ENCODE measurements at regions not wholly inside any gene's neighbourhood (a gene's known extent, or its start where the extent isn't known, plus 50 kb on each side); places are given as distances from the start of the nearest gene placed in this dataset.

DNA sequence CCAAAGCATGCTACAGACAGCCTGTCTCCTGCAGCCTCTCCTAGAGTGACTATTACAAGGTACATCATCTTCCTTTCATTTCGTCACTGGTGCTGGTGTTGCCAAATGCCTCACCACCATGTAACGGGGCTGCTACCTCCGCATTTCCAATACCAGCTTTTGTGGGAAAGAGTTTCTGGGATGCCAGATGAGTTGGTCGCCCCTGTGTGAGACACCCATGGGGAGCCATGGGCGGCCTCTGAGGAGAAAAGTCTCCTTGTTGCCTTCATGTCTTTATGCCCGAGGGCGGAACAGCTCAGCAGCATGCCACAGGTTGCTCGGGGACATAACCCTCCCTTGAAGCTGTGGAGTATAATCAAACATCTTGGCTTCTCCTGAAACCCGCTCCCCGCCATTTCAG lies 169.6 kb downstream of the THBS2 start:
- TF ChIP-seq, protein P1, sequence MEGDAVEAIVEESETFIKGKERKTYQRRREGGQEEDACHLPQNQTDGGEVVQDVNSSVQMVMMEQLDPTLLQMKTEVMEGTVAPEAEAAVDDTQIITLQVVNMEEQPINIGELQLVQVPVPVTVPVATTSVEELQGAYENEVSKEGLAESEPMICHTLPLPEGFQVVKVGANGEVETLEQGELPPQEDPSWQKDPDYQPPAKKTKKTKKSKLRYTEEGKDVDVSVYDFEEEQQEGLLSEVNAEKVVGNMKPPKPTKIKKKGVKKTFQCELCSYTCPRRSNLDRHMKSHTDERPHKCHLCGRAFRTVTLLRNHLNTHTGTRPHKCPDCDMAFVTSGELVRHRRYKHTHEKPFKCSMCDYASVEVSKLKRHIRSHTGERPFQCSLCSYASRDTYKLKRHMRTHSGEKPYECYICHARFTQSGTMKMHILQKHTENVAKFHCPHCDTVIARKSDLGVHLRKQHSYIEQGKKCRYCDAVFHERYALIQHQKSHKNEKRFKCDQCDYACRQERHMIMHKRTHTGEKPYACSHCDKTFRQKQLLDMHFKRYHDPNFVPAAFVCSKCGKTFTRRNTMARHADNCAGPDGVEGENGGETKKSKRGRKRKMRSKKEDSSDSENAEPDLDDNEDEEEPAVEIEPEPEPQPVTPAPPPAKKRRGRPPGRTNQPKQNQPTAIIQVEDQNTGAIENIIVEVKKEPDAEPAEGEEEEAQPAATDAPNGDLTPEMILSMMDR (IDR thresholded peaks at IDR 0.05; ENCODE audit: low read depth, low read length, missing control alignments) = no peak
- DNase-seq (ENCODE audit: low read depth) = no peak

GRCh38 chr6:169083508-169083874 lies 170.2 kb downstream of the THBS2 start:
- no peak for DNase-seq (ENCODE audit: low read depth)
- no peak overlapping the region for H3K4me3 ChIP-seq (ENCODE audit: low read depth, low read length)
- TF ChIP-seq, protein P1 (IDR thresholded peaks at IDR 0.05; ENCODE audit: low read depth, low read length, missing control alignments) = no peak

More for the DNA sequence above, 169.6 kb downstream of the THBS2 start:
- H3K4me3 ChIP-seq (ENCODE audit: low read depth, low read length) = no peak overlapping the region

DNA sequence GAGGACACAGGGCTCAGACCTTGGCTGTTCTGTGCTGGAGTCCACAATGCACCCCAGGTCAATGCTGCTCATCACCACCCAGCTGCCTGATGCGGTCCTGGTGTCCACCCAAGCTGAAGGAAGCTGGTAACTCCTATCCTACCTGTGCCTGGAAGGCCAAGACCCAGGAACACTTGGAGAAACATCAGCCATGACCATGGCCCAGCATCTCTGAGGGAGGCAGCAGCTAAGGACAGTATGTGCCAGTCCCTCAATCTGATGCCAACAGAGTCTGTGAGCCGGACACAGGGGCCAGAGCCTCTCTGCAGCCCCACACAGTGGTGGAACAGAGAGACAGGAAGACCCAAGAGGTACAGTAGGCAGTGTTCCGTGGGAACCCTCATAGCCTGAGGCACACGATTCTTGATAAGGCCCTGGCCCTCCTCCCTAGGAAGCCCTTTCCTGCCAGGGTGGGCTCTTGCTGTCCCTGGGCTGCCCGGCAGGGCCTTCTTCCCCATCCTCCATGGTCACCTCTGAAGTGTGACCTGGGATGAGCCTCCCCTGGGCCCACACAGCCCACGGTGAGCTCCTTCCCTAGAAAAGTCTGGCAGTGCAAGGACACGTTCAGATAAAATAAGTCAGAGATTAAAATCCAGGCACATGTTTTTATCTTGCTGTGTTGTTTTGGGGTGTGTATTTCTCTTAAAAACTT lies 170.7 kb downstream of the THBS2 start:
- TF ChIP-seq, protein P1 (IDR thresholded peaks at IDR 0.05; ENCODE audit: low read depth, low read length, missing control alignments) = no peak
- DNase-seq (ENCODE audit: low read depth) = no peak
- no peak overlapping the region for H3K4me3 ChIP-seq (ENCODE audit: low read depth, low read length)

DNA sequence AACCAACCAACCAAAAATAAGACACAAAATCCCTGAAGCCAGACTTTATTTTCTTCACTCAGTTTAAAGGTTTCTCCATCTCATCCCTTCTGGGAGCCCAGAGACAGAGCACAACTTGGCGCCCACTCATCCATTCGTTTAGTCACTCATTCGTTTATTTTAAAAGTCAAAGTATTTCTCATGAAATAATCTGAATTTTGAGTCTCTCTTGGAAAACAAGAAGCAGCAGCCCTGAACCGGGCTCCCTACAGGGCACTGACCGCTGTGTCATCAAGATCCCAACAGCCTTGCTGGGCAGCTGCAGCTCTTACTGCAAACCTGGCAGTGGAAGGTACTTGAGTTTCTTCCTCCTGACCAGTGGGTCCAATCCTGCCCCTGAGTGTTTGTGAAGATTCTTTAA lies 171.6 kb downstream of the THBS2 start:
- no peak for DNase-seq (ENCODE audit: low read depth)
- TF ChIP-seq, protein P1 (IDR thresholded peaks at IDR 0.05; ENCODE audit: low read depth, low read length, missing control alignments) = no peak
- H3K4me3 ChIP-seq (ENCODE audit: low read depth, low read length) = no peak overlapping the region

DNA sequence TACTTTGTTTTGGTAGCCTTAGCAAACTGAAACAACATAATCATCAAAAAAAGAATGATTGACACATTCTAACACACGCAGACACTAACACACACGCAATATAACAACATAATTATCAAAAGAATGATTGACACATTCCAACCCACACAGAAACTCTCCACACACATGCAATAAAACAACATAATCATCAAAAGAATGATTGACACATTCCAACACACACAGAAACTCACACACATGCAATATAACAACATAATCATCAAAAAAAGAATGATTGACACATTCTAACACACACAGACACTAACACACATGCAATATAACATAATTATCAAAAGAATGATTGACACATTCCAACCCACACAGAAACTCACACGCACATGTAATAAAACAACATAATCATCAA lies 172.4 kb downstream of the THBS2 start:
- DNase-seq (ENCODE audit: low read depth) = no peak
- H3K4me3 ChIP-seq (ENCODE audit: low read depth, low read length) = no peak overlapping the region
- TF ChIP-seq, protein P1 (IDR thresholded peaks at IDR 0.05; ENCODE audit: low read depth, low read length, missing control alignments) = no peak

- DNase-seq (ENCODE audit: low read depth) = no peak
- no peak overlapping the region for H3K4me3 ChIP-seq (ENCODE audit: low read depth, low read length)
- TF ChIP-seq, protein P1 (IDR thresholded peaks at IDR 0.05; ENCODE audit: low read depth, low read length, missing control alignments) = no peak
Observed at GRCh38 chr6:169079650-169080049, 174.0 kb downstream of the THBS2 start.
